A549 (cell line): ENCODE measurements at regions not wholly inside any gene's neighbourhood (a gene's known extent, or its start where the extent isn't known, plus 50 kb on each side); places are given as distances from the start of the nearest gene placed in this dataset.
A peak's percentile ranks its signal among the peaks of the same experiment; 100 is the strongest.

Source experiments
- ATAC-seq, 2 experiments: fragments of 200-7000 bp in 1 of 2; fragments of >200 bp in 1 of 2; cut with Nextera tagmentation in 1 of 2; cut with Tn5 transposase in 1 of 2; 3 replicates each; pipeline versions ENCODE4 v1.8.0 to v1.9.1; 2018 to 2020; ENCODE audit warnings: mild to moderate bottlenecking in 1 of 2, moderate library complexity in 1 of 2
- CTCF ChIA-PET: fragments of 300-600 bp; sonication (Branson Sonifier 250); formaldehyde crosslinking; extraction: SDS; loops from one replicate; lab custom pipeline; 2021; ENCODE audit warnings: antibody characterized with exemption, inconsistent platforms; lab: Yijun Ruan, JAX
- POLR2A ChIA-PET: fragments of 350-600 bp; formaldehyde crosslinking; extraction: SDS; loops from one replicate; lab custom pipeline; 2021; ENCODE audit warnings: antibody characterized with exemption, inconsistent platforms; lab: Yijun Ruan, JAX
- DNase-seq, 2 experiments: peaks; one replicate each; pipeline versions ENCODE4 v3.0.0 to v3.0.0-alpha.2; 2011 to 2016; ENCODE audit warnings: low read depth in 1 of 2, low spot score in 1 of 2
- FAIRE-seq: peaks from 2 replicates; lab custom pipeline; 2011; peaks lifted over from hg19 to GRCh38; lab: Jason Lieb, UNC
- H3K27ac ChIP-seq, 2 experiments: fragments of >200 bp; sonication (Bioruptor Twin); formaldehyde crosslinking; 3 replicates each; pipeline ENCODE4 v1.5.1; 2016 to 2017
- H3K4me1 ChIP-seq: fragments of >200 bp; sonication (Bioruptor Twin); formaldehyde crosslinking; 3 replicates; pipeline ENCODE4 v1.6.1; 2016
- H3K4me2 ChIP-seq: fragments of >200 bp; sonication (Bioruptor Twin); formaldehyde crosslinking; 3 replicates; pipeline ENCODE4 v1.6.1; 2016
- H3K4me3 ChIP-seq: fragments of >200 bp; sonication (Bioruptor Twin); formaldehyde crosslinking; 3 replicates; pipeline ENCODE4 v1.5.1; 2016
- H3K9me3 ChIP-seq: fragments of >200 bp; sonication (Bioruptor Twin); formaldehyde crosslinking; 3 replicates; pipeline ENCODE4 v1.6.1; 2016
- CBX8 ChIP-seq: fragments of 200-600 bp; sonication (generic); IDR thresholded peaks from 2 replicates; pipeline ENCODE4 v1.6.1; 2016
- CHD4 ChIP-seq: fragments of 200-600 bp; sonication (generic); IDR thresholded peaks from 2 replicates; pipeline ENCODE4 v1.6.1; 2016; ENCODE audit warnings: antibody characterized with exemption, mild to moderate bottlenecking, borderline replicate concordance
- FOSL2 ChIP-seq, 2 experiments: fragments of 450-650 bp in 1 of 2; fragments of >200 bp in 1 of 2; sonication (Bioruptor Twin) in 1 of 2; formaldehyde crosslinking; IDR thresholded peaks; 2 replicates each; pipeline versions ENCODE4 v1.5.0 to v1.6.1; 2016 to 2020; ENCODE audit warnings: mild to moderate bottlenecking in 1 of 2, moderate library complexity in 1 of 2
- HDAC2 ChIP-seq: fragments of 200-600 bp; sonication (generic); IDR thresholded peaks from 2 replicates; pipeline ENCODE4 v1.6.1; 2016
- HEYL ChIP-seq: fragments of 250-450 bp; sonication (Bioruptor Pico); IDR thresholded peaks from 2 replicates; pipeline ENCODE4 v1.8.0; 2021; ENCODE audit warnings: mild to moderate bottlenecking, moderate library complexity
- HOXB5 ChIP-seq: fragments of 250-450 bp; sonication (Bioruptor Pico); IDR thresholded peaks from 2 replicates; pipeline ENCODE4 v1.5.0; 2020; ENCODE audit warnings: mild to moderate bottlenecking, moderate library complexity
- JUN ChIP-seq, 2 experiments: fragments of >200 bp; sonication (Bioruptor Twin); formaldehyde crosslinking; IDR thresholded peaks; 2 replicates in 1 of 2; 3 replicates in 1 of 2; pipeline ENCODE4 v1.6.1; 2016 to 2017
- NFE2L2 ChIP-seq: fragments of 150-350 bp; conservative IDR thresholded peaks from 2 replicates; pipeline ENCODE4 v1.6.1; 2014; ENCODE audit warnings: low read length
- NPAS2 ChIP-seq: fragments of 250-450 bp; sonication (Bioruptor Pico); IDR thresholded peaks from 2 replicates; pipeline ENCODE4 v1.8.0; 2022; ENCODE audit warnings: mild to moderate bottlenecking, moderate library complexity, borderline replicate concordance
- NR3C1 ChIP-seq: fragments of >200 bp; sonication (Bioruptor Twin); formaldehyde crosslinking; IDR thresholded peaks from 3 replicates; pipeline ENCODE4 v1.6.1; 2017
- POLR2A ChIP-seq: IDR thresholded peaks from 2 replicates; pipeline ENCODE4 v1.6.1; 2012; ENCODE audit warnings: mild to moderate bottlenecking, low read length
- RAD21 ChIP-seq, 2 experiments: fragments of >200 bp in 1 of 2; sonication (Bioruptor Twin) in 1 of 2; formaldehyde crosslinking in 1 of 2; IDR thresholded peaks in 1 of 2; conservative IDR thresholded peaks in 1 of 2; 2 replicates in 1 of 2; 3 replicates in 1 of 2; pipeline ENCODE4 v1.6.1; 2012 to 2018; ENCODE audit warnings: inconsistent platforms in 1 of 2
- RARB ChIP-seq: fragments of 250-450 bp; sonication (Bioruptor Pico); IDR thresholded peaks from 2 replicates; pipeline ENCODE4 v1.8.0; 2021; ENCODE audit warnings: mild to moderate bottlenecking, moderate library complexity
- RFX5 ChIP-seq: fragments of 450-650 bp; IDR thresholded peaks from 2 replicates; pipeline ENCODE4 v1.7.1; 2014; ENCODE audit warnings: antibody characterized with exemption, mild to moderate bottlenecking, moderate library complexity
- SREBF2 ChIP-seq: fragments of 450-650 bp; IDR thresholded peaks from 2 replicates; pipeline ENCODE4 v1.6.1; 2014; ENCODE audit warnings: mild to moderate bottlenecking, moderate library complexity
- TFCP2L1 ChIP-seq: fragments of 250-450 bp; sonication (Bioruptor Pico); IDR thresholded peaks from 2 replicates; pipeline ENCODE4 v1.5.0; 2021; ENCODE audit warnings: mild to moderate bottlenecking
- ZSCAN20 ChIP-seq: fragments of 250-450 bp; sonication (Bioruptor Pico); IDR thresholded peaks from 2 replicates; pipeline ENCODE4 v1.8.0; 2022; ENCODE audit warnings: mild to moderate bottlenecking, moderate library complexity
- WGBS: methylation state at CpG from one replicate; pipeline ENCODE4 v1.1.6; 2017; ENCODE audit errors: missing lambda C conversion rate; 5-methylcytosine and 5-hydroxymethylcytosine counted together
- TF ChIP-seq, protein P1 (sequence below): IDR thresholded peaks from 2 replicates; pipeline ENCODE4 v1.6.1; 2012; ENCODE audit warnings: low read depth, borderline replicate concordance
- TF ChIP-seq, protein P2 (sequence below): fragments of 200-600 bp; sonication (generic); IDR thresholded peaks from 2 replicates; pipeline ENCODE4 v1.6.1; 2016; ENCODE audit warnings: antibody characterized with exemption, mild to moderate bottlenecking, moderate library complexity
- TF ChIP-seq, protein P3 (sequence below): fragments of 150-350 bp; IDR thresholded peaks from 2 replicates; pipeline ENCODE4 v1.6.1; 2014; ENCODE audit warnings: low read depth, mild to moderate bottlenecking, low read length

DNA sequence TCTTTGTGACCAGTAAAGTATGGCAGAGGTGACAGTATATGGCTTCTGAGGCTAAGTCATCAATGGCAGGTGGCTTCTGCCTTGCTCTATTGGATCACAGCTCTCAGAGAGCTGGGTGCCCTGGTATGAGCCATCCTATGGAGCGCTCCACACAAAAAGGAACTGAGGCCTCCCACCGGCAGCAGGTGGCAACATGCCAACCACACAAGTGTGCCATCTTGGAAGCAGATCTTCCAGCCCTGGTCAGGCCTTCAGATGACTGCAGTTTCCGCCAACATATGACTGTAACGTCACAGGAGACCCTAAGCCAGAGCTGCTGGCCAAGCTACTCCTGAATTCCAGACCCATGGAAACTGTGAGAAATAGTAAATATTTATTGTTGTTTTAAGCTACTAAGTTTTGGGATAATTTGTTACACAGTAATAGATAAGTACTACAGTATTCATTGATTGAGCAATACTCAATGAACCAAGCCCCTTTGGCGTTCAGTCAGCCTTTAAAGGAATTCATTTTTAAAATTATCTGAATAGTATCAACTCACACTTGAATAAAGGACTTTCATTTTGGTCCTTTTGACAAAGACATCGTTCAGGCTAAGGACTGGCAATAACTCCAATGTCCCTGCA is 69.4 kb upstream of the LHX1 start:
- FAIRE-seq (no peak), ATAC-seq (no peak), DNase-seq (no peak)
- ChIA-PET CTCF (interaction anchor here (1.1 to 2.0 kb wide), 7 partner anchors 10 to 180 kb away, joined by 3 to 6 read pairs (median 4); partner anchors contain the start of gene AATF), POLR2A (no interaction called here)
- Histone ChIP-seq H3K27ac (no peak overlapping the region), H3K9me3 (no peaks in the 10 kb centered on the region), H3K4me2 (no peak overlapping the region)
- WGBS = 76% methylated on average over 5 of the region's 6 CpGs
- TF ChIP-seq RAD21 (conservative IDR thresholded peaks at IDR 0.05 in 1 of 2, IDR thresholded peaks at IDR 0.05 in 1 of 2) = no peak
- TF ChIP-seq, all 56 proteins: peak for 0
- Histone ChIP-seq H3K4me1 (peaks cover 8% of the 10 kb centered on the region), H3K4me3 (no peak overlapping the region)

DNA sequence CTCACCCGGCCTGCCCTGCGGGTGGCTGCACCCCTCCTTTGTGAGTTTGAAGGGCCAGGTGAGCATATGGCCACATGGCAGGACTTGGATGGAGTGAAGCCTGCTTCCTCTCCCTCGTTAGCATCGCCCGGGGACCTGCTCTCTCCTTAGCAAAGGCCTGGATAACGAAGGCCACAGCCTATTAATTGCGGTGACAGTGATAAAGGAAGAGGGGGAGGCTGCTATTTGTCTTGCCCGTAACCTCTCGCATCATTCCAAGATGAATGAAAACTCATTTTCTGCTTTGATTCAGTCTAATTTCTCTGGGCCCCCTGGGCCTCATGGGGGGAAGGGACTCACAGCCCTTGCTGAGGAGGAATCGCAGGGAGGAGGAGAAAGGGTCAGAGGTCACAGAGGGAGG is 68.5 kb upstream of the LHX1 start:
- FAIRE-seq (no peak), DNase-seq (no peak), ATAC-seq (no peak)
- TF ChIP-seq FOSL2 (IDR thresholded peaks at IDR 0.05) (no peak), FOSL2 (CRISPR knock-in tag; IDR thresholded peaks at IDR 0.05) (no peak), NR3C1 (no peak), ZSCAN20 (CRISPR knock-in tag) (no peak), NPAS2 (CRISPR knock-in tag) (no peak), POLR2A (no peak), HEYL (no peak), SREBF2 (no peak), CHD4 (no peak), RFX5 (no peak), HDAC2 (no peak)
- TF ChIP-seq, protein P1, sequence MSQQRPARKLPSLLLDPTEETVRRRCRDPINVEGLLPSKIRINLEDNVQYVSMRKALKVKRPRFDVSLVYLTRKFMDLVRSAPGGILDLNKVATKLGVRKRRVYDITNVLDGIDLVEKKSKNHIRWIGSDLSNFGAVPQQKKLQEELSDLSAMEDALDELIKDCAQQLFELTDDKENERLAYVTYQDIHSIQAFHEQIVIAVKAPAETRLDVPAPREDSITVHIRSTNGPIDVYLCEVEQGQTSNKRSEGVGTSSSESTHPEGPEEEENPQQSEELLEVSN = no peak
- TF ChIP-seq, protein P2, sequence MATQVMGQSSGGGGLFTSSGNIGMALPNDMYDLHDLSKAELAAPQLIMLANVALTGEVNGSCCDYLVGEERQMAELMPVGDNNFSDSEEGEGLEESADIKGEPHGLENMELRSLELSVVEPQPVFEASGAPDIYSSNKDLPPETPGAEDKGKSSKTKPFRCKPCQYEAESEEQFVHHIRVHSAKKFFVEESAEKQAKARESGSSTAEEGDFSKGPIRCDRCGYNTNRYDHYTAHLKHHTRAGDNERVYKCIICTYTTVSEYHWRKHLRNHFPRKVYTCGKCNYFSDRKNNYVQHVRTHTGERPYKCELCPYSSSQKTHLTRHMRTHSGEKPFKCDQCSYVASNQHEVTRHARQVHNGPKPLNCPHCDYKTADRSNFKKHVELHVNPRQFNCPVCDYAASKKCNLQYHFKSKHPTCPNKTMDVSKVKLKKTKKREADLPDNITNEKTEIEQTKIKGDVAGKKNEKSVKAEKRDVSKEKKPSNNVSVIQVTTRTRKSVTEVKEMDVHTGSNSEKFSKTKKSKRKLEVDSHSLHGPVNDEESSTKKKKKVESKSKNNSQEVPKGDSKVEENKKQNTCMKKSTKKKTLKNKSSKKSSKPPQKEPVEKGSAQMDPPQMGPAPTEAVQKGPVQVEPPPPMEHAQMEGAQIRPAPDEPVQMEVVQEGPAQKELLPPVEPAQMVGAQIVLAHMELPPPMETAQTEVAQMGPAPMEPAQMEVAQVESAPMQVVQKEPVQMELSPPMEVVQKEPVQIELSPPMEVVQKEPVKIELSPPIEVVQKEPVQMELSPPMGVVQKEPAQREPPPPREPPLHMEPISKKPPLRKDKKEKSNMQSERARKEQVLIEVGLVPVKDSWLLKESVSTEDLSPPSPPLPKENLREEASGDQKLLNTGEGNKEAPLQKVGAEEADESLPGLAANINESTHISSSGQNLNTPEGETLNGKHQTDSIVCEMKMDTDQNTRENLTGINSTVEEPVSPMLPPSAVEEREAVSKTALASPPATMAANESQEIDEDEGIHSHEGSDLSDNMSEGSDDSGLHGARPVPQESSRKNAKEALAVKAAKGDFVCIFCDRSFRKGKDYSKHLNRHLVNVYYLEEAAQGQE = no peak
- ChIA-PET CTCF (interaction anchor here (1.1 to 2.0 kb wide), 7 partner anchors 9 to 179 kb away, joined by 3 to 8 read pairs (median 5); partner anchors contain the start of gene AATF), POLR2A (no interaction called here)
- Histone ChIP-seq H3K4me1 (peaks cover 8% of the 10 kb centered on the region), H3K27ac (no peak overlapping the region), H3K4me2 (no peak overlapping the region), H3K4me3 (no peak overlapping the region), H3K9me3 (no peaks in the 10 kb centered on the region)
- 92% methylated on average over 10 of the region's 10 CpGs for WGBS

DNA sequence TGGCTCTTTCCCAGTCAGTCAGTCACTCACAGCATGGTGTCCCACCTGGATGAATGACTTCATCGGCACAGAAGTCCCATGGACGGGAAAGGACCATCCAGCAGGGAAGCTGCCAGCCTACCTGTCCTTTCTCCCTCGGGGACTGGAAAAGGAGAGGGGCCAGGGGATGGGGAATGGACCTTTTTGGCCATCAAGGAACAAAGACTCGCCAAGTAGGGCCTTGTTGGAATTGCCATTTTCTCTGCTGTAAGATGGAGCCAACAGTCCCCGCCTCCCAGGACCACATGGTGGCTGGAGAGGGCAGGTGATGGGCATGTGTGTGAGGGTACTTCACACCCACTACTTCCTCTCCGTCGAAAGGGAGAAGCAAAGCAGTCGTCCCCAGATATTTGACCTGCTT is 67.8 kb upstream of the LHX1 start:
- FAIRE-seq = no peak
- no peak for ATAC-seq
- TF ChIP-seq RARB (CRISPR knock-in tag) (no peak), NFE2L2 (no peak), JUN (IDR thresholded peaks at IDR 0.05) (no peak), RAD21 (conservative IDR thresholded peaks at IDR 0.05 in 1 of 2, IDR thresholded peaks at IDR 0.05 in 1 of 2) (no peak), TFCP2L1 (CRISPR knock-in tag) (no peak), SREBF2 (no peak), CBX8 (no peak), HOXB5 (CRISPR knock-in tag) (no peak)
- TF ChIP-seq, protein P3, sequence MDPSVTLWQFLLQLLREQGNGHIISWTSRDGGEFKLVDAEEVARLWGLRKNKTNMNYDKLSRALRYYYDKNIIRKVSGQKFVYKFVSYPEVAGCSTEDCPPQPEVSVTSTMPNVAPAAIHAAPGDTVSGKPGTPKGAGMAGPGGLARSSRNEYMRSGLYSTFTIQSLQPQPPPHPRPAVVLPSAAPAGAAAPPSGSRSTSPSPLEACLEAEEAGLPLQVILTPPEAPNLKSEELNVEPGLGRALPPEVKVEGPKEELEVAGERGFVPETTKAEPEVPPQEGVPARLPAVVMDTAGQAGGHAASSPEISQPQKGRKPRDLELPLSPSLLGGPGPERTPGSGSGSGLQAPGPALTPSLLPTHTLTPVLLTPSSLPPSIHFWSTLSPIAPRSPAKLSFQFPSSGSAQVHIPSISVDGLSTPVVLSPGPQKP = no peak
- no peak overlapping the region for H3K4me2 ChIP-seq
- H3K9me3 ChIP-seq = no peaks in the 10 kb centered on the region
- CTCF ChIA-PET = interaction anchor here (1.2 to 1.7 kb wide), 4 partner anchors 12 to 236 kb away, joined by 3 to 8 read pairs (median 4); no protein-coding TSS in a partner anchor
- H3K4me1 ChIP-seq = peaks cover 8% of the 10 kb centered on the region
- DNase-seq = no peak
- POLR2A ChIA-PET = no interaction called here
- no peak overlapping the region for H3K4me3 ChIP-seq
- WGBS = 89% methylated on average over 8 of the region's 8 CpGs
- H3K27ac ChIP-seq = peak overlapping the region in 1 of 2 experiments; percentile 78; a peak in 3 of 6 replicates
